ENCODE measurements at regions not wholly inside any gene's neighbourhood (a gene's known extent, or its start where the extent isn't known, plus 50 kb on each side); places are given as distances from the start of the nearest gene placed in this dataset.

DNA sequence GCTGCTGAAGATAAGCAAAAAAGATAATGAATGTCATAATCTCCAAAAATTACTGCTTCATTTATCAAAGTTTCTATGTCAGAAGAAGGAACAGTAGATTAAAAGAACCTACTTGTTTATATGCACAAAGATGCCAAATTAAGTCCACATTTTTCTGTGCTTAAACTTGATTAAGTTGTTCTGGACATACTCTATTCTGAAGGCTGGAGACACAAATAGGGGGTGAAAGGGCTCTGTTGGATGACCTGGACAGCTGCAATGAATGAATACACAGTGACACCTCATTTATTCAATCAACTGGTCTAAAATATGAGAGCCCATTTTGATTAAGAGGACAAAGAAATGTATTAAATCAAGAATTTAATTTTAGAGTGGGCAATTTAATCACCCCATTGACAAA lies 276.3 kb upstream of the PCDH9 start:
- Histone ChIP-seq H2AFZ (ENCODE audit: low read length) (no peak overlapping the region), H3K27me3 (ENCODE audit: low read length) (no peaks in the 10 kb centered on the region), H3K9me3 (ENCODE audit: low read length) (no peaks in the 10 kb centered on the region), H3K9ac (ENCODE audit: low read length) (no peak overlapping the region), H3F3A (ENCODE audit: low read length, unreplicated experiment) (no peaks in the 10 kb centered on the region), H4K20me1 (ENCODE audit: low read length) (no peaks in the 10 kb centered on the region), H3K4me1 (ENCODE audit: insufficient read depth, low read length) (no peaks in the 10 kb centered on the region), H3K27ac (ENCODE audit: low read length) (no peak overlapping the region), H3K36me3 (ENCODE audit: low read depth, low read length) (no peaks in the 10 kb centered on the region), H3K4me2 (ENCODE audit: low read length) (no peak overlapping the region), H3K79me2 (ENCODE audit: low read length) (no peaks in the 10 kb centered on the region), H3K9me2 (replicated peaks; ENCODE audit: low read length) (no peaks in the 10 kb centered on the region), H3K4me3 (ENCODE audit: low read length) (no peak overlapping the region)
- ATAC-seq: no peak
- BruUV-seq (replicated peaks): no TSS peak
- CTCF ChIA-PET: no interaction called here
- intact Hi-C loops (cut with micrococcal nuclease): no loop called here
- POLR2A ChIA-PET (ENCODE audit: unreplicated experiment): no interaction called here
- DNase-seq: no peak
- TF ChIP-seq EZH2phosphoT487 (IDR thresholded peaks at IDR 0.05; ENCODE audit: borderline replicate concordance, low read length) (no peak), EZH2 (IDR thresholded peaks at IDR 0.05; ENCODE audit: low read length, unreplicated experiment) (no peak)
- TF ChIP-seq, protein P1, sequence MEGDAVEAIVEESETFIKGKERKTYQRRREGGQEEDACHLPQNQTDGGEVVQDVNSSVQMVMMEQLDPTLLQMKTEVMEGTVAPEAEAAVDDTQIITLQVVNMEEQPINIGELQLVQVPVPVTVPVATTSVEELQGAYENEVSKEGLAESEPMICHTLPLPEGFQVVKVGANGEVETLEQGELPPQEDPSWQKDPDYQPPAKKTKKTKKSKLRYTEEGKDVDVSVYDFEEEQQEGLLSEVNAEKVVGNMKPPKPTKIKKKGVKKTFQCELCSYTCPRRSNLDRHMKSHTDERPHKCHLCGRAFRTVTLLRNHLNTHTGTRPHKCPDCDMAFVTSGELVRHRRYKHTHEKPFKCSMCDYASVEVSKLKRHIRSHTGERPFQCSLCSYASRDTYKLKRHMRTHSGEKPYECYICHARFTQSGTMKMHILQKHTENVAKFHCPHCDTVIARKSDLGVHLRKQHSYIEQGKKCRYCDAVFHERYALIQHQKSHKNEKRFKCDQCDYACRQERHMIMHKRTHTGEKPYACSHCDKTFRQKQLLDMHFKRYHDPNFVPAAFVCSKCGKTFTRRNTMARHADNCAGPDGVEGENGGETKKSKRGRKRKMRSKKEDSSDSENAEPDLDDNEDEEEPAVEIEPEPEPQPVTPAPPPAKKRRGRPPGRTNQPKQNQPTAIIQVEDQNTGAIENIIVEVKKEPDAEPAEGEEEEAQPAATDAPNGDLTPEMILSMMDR (conservative IDR thresholded peaks at IDR 0.05; ENCODE audit: low read depth, low read length): no peak

DNA sequence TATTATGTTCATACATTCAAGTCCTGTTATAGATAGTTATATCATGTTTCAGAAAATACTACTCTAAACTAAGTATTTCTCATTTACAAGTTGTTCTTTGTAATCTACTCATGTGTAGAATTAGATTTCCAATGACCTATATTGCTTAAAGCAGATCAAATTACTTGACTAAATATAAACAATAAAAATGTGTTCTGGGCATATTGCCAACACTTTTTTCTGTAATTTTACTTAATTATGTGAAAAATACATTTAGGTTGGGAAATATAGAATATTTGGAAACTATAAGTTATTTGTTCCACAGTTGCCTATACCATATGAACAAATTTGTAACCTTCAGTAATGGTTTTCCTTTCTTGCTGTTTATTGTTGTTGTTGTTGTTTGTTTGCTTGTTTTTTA lies 275.2 kb upstream of the PCDH9 start:
- POLR2A ChIA-PET (ENCODE audit: unreplicated experiment): no interaction called here
- BruUV-seq (replicated peaks): no TSS peak
- H3K4me3 ChIP-seq (ENCODE audit: low read length): no peak overlapping the region
- no peaks in the 10 kb centered on the region for H3K4me1 ChIP-seq (ENCODE audit: insufficient read depth, low read length)
- H3K27ac ChIP-seq (ENCODE audit: low read length): no peak overlapping the region
- no peak overlapping the region for H3K9ac ChIP-seq (ENCODE audit: low read length)
- no peaks in the 10 kb centered on the region for H3K9me2 ChIP-seq (replicated peaks; ENCODE audit: low read length)
- no peaks in the 10 kb centered on the region for H4K20me1 ChIP-seq (ENCODE audit: low read length)
- intact Hi-C loops (cut with micrococcal nuclease): no loop called here
- no peaks in the 10 kb centered on the region for H3K36me3 ChIP-seq (ENCODE audit: low read depth, low read length)
- CTCF ChIA-PET: no interaction called here
- no peaks in the 10 kb centered on the region for H3K9me3 ChIP-seq (ENCODE audit: low read length)
- no peak overlapping the region for H3K4me2 ChIP-seq (ENCODE audit: low read length)
- H3F3A ChIP-seq (ENCODE audit: low read length, unreplicated experiment): no peaks in the 10 kb centered on the region
- H3K27me3 ChIP-seq (ENCODE audit: low read length): no peaks in the 10 kb centered on the region
- no peak overlapping the region for H2AFZ ChIP-seq (ENCODE audit: low read length)
- TF ChIP-seq EZH2phosphoT487 (IDR thresholded peaks at IDR 0.05; ENCODE audit: borderline replicate concordance, low read length): no peak
- no peak for TF ChIP-seq EZH2 (IDR thresholded peaks at IDR 0.05; ENCODE audit: low read length, unreplicated experiment)
- TF ChIP-seq, protein P1 (conservative IDR thresholded peaks at IDR 0.05; ENCODE audit: low read depth, low read length): no peak
- DNase-seq (no peak), ATAC-seq (no peak)
- no peaks in the 10 kb centered on the region for H3K79me2 ChIP-seq (ENCODE audit: low read length)

DNA sequence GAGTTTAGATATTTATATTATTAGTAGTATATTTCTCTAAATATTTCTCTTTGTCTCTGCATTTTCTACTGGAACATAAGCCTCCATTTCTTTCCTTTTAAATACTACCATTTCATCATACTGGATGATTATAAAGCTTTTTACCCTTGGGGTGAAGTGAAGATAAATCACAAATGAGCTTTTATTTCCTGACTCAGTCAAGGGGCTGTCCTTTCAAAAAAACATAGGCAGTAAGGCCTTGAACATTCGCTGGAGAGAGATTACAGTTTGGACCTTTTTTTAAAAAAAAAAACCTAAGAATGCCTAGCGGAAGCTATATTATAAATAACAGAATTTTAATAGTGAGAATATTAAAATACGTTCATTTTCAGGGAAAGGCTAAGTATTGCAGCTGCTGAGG lies 268.8 kb upstream of the PCDH9 start:
- Histone ChIP-seq H3K9me2 (replicated peaks; ENCODE audit: low read length) (no peaks in the 10 kb centered on the region), H4K20me1 (ENCODE audit: low read length) (no peaks in the 10 kb centered on the region), H3K4me1 (ENCODE audit: insufficient read depth, low read length) (no peaks in the 10 kb centered on the region), H3K27ac (ENCODE audit: low read length) (no peak overlapping the region), H3K4me3 (ENCODE audit: low read length) (no peak overlapping the region), H2AFZ (ENCODE audit: low read length) (no peak overlapping the region), H3K27me3 (ENCODE audit: low read length) (no peaks in the 10 kb centered on the region), H3K79me2 (ENCODE audit: low read length) (no peaks in the 10 kb centered on the region), H3F3A (ENCODE audit: low read length, unreplicated experiment) (no peaks in the 10 kb centered on the region), H3K9ac (ENCODE audit: low read length) (no peak overlapping the region), H3K9me3 (ENCODE audit: low read length) (no peaks in the 10 kb centered on the region), H3K4me2 (ENCODE audit: low read length) (no peak overlapping the region), H3K36me3 (ENCODE audit: low read depth, low read length) (no peaks in the 10 kb centered on the region)
- DNase-seq (no peak), ATAC-seq (no peak)
- intact Hi-C loops (cut with micrococcal nuclease): no loop called here
- TF ChIP-seq, protein P1 (conservative IDR thresholded peaks at IDR 0.05; ENCODE audit: low read depth, low read length): no peak
- TF ChIP-seq EZH2 (IDR thresholded peaks at IDR 0.05; ENCODE audit: low read length, unreplicated experiment) (no peak), EZH2phosphoT487 (IDR thresholded peaks at IDR 0.05; ENCODE audit: borderline replicate concordance, low read length) (no peak)
- ChIA-PET POLR2A (ENCODE audit: unreplicated experiment) (no interaction called here), CTCF (no interaction called here)
- no TSS peak for BruUV-seq (replicated peaks)

Data from PC-3 (cell line).